SH-SY5Y (cell line): ENCODE measurements at regions not wholly inside any gene's neighbourhood (a gene's known extent, or its start where the extent isn't known, plus 50 kb on each side); places are given as distances from the start of the nearest gene placed in this dataset.

Experiments
- GATA2 ChIP-seq: IDR thresholded peaks from 2 replicates; pipeline ENCODE4 v1.6.1; 2011; ENCODE audit warnings: mild to moderate bottlenecking, low read depth, low read length
- GATA3 ChIP-seq: IDR thresholded peaks from 2 replicates; pipeline ENCODE4 v1.6.1; 2011; ENCODE audit warnings: low read depth, mild to moderate bottlenecking, low read length, moderate library complexity

- no peak for TF ChIP-seq GATA2
- no peak for TF ChIP-seq GATA3
Measured at GRCh38 chr21:29449306-29449950, 150.7 kb downstream of the BACH1 start.
